T47D (cell line): ENCODE measurements at regions not wholly inside any gene's neighbourhood (a gene's known extent, or its start where the extent isn't known, plus 50 kb on each side); places are given as distances from the start of the nearest gene placed in this dataset.

Experiments
- DNase-seq, 2 experiments: peaks; one replicate each; pipeline versions ENCODE4 v3.0.0 to v3.0.0-alpha.2; 2011 to 2012; ENCODE audit warnings: low read depth in 1 of 2, low spot score in 1 of 2
- JUND ChIP-seq: IDR thresholded peaks from 2 replicates; pipeline ENCODE4 v1.6.1; 2012; ENCODE audit warnings: low read depth
- in situ Hi-C: cut with HindIII; loops from 2 replicates; pipeline ENCODE4 v1.10.0; 2016; ENCODE audit warnings: low sequenced_read_pairs, low pct_unique_long_range_greater_than_20kb

- in situ Hi-C loops, result no loop called here
- TF ChIP-seq JUND, result no peak
- no peak for DNase-seq
These were observed 352.3 kb upstream of the EEF2KMT start for GRCh38 chr16:5449901-5450300.

GRCh38 chr16:5448798-5449197 lies 351.2 kb upstream of the EEF2KMT start:
- TF ChIP-seq JUND, result no peak
- DNase-seq, result no peak
- in situ Hi-C loops, result no loop called here

GRCh38 chr16:5447734-5448133 lies 350.1 kb upstream of the EEF2KMT start:
- no peak for DNase-seq
- no peak for TF ChIP-seq JUND
- in situ Hi-C loops, result no loop called here

DNA sequence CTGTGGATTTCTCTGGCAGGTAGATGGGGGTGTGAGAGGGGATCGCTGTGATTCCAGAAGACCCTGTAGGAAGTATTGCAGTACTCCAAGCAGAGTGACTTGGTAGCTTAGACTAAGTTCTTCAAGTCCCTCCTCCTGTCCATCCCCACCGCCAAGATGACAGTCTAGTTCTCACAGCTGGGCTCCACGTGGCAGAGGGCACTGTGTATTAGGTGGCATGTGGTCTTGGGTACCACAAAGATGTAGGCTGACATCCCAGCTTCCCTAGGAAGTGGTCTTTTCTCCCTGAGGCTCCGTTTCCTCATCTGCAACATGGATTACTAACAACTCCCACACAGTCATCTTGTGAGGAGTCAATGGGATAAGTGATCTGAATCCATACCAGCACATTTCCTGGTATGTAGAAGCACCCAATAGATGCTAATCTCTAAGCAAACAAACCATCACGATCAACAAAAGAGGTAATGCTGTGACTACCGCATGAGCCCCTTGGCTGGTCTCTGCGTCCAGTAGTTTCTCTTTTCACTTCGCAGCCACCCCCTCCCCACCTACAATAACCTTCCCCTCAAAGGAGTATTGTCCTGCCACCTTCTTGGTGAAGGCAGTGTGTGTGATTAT lies 349.1 kb upstream of the EEF2KMT start:
- no peak for DNase-seq
- no peak for TF ChIP-seq JUND
- in situ Hi-C loops, result no loop called here

DNA sequence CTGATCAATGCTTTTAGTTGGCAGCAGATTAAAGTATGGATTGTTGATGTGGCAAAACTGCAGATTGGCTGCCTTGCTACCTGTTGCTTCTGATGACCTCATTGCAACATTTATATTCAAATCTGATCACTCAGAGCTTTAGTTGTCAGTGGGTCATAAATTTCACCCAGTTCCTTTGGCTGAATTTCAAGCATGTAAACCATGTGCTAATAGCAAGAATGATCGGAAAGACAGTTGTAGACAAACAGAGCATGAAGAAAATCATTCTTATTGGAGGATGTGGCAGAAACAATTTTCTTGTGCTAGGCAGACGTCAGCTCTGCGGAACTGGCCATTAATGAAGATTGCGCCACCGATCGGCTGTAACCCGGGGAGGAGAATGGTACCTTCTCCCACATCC lies 346.6 kb upstream of the EEF2KMT start:
- DNase-seq, result no peak
- in situ Hi-C loops, result no loop called here
- no peak for TF ChIP-seq JUND

DNA sequence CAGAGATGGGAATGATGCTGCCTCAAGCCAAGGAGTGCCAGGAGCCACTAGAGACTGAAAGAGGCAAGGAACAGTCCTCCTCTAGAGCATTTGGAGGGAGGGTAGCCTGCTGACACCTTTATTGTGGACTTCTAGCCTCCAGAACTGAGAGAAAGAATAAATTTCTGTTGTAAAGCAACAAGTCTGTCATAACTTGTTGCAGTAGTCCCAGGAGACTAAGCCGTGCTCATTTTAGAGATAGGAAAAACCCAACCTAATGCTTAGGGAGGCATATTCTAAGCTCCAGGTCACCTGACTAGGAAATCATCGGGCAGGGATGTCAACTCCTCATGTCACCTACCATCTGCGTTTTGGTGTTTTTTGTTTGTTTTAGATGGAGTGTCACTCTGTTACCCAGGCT lies 345.4 kb upstream of the EEF2KMT start:
- in situ Hi-C loops, result no loop called here
- no peak for TF ChIP-seq JUND
- DNase-seq, result no peak

DNA sequence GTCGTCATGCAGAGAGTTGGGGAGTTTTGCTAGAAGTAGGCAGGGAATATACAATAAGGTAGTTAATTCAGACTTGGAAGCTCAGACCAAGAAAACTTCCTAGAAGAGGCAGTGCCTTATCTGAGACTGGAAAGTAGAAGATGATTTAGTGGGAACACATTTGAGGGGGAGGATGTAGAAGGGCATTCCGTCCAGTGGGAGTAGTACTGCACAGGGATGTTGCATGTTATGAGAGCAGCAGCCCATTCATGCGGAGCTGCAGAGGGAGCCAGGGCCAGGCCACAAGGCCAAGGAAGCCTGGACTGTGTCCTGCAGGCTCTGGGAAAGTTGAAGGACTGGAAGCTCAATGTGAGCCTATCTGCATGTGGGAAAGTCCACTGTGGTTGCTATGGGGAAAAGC lies 344.5 kb upstream of the EEF2KMT start:
- TF ChIP-seq JUND, result no peak
- no peak for DNase-seq
- in situ Hi-C loops, result no loop called here

DNA sequence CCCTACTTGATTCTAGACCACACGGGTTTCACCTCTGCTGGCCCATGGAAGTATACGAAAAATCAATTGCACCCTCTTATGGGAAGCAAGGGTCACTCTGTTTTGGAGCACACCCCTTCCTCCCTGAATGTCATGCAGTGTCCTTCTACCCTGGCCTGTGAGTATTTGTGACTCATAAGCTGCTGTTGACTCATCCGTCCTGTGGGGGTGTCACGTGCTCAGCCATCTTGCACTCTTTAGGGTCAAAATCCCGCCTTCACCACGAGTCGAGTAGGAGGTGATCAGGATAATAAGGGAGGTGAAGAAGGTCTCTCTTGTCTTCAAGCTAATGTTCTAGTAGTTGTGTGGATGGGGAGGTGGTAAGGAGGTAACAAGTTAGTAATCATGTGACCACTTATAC lies 341.0 kb upstream of the EEF2KMT start:
- DNase-seq, result no peak
- in situ Hi-C loops, result no loop called here
- TF ChIP-seq JUND, result no peak

DNA sequence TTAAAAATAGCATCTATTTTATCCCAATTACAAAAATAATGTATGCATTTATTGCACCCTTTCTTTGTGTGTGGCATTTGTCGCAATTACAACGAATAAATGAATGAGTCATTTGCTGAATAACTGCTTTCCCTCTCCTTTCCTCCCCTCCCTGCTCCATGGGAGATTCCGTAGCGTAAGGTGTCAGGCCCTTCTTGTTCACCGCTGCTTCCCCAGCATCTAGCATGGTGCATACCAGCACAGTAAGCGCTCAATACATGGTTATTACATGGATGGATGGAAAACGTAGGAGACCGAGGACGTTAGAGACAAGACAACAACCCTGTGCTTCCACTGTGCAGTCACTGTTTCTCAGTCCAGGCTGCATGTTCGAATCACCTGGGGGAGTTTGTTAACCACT lies 336.0 kb upstream of the EEF2KMT start:
- in situ Hi-C loops, result no loop called here
- TF ChIP-seq JUND, result no peak
- DNase-seq, result no peak

GRCh38 chr16:5432166-5432565 lies 334.6 kb upstream of the EEF2KMT start:
- TF ChIP-seq JUND, result no peak
- in situ Hi-C loops, result no loop called here
- no peak for DNase-seq

DNA sequence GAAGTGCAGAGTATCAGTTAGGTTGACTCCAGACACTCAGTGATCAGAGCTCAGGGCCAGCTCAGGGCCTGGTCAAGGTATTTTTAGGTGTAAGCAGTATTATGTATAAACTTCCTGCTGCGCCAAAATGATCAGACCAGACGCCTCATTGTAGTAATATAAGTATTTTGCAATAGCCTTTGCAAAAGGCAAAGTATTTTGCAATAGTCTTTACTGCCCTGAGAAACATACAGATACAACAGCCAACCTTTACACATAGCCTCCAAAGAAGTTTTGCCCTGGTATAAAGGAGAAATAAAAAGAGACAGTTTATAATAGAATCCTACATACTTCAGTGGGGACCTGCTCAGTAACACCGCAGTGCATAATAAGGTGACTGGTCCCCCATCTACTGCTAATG lies 333.0 kb upstream of the EEF2KMT start:
- in situ Hi-C loops, result no loop called here
- DNase-seq, result no peak
- no peak for TF ChIP-seq JUND

- peak; percentile 11 to 16 for DNase-seq
- in situ Hi-C loops, result no loop called here
- no peak for TF ChIP-seq JUND
These were observed 331.3 kb upstream of the EEF2KMT start for GRCh38 chr16:5428932-5429331.

- no peak for TF ChIP-seq JUND
- in situ Hi-C loops, result no loop called here
- DNase-seq, result no peak
These were observed 330.0 kb upstream of the EEF2KMT start for GRCh38 chr16:5427571-5427970.

DNA sequence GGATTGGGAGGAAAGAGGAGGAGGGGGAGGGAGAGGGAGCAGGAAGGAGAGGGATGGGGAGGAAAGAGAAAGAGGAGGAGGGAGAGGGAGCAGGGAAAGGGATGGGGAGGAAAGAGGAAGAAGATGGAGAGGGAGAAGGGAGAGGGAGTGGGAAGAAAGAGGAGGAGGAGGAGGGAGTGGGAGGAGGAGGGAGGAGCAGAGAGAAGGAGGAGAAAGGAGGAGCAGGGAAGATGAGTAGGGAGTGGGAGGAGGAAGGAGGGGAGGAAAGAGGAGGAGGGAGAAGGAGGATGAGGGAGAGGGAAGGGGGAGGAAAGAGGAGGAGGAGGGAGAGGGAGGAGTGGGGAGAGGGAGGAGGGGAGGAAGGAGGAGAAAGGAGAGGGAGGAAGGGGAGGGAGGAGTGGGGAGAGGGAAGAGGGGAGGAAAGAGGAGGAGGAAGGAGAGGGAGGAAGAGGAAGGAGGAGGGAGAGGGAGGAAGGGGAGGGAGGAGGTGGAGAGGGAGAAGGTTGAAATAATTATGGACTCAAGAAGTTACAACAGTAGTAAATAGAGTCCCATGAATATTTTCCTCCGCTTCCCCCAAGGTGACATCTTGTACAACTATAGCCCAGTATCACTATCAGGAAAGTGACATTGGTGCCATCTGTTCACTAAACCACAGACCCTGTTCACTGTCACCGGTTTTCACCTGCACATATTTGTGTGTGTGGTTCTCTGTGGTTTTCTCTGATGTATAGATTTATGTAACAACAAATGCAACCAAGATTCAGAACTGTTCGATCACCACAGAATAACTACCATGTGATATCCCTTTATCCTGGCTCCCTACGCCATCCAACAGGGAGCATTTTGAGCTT lies 325.3 kb upstream of the EEF2KMT start:
- in situ Hi-C loops, result no loop called here
- DNase-seq, result no peak
- no peak for TF ChIP-seq JUND
